ENCODE measurements at regions not wholly inside any gene's neighbourhood (a gene's known extent, or its start where the extent isn't known, plus 50 kb on each side); places are given as distances from the start of the nearest gene placed in this dataset.

DNA sequence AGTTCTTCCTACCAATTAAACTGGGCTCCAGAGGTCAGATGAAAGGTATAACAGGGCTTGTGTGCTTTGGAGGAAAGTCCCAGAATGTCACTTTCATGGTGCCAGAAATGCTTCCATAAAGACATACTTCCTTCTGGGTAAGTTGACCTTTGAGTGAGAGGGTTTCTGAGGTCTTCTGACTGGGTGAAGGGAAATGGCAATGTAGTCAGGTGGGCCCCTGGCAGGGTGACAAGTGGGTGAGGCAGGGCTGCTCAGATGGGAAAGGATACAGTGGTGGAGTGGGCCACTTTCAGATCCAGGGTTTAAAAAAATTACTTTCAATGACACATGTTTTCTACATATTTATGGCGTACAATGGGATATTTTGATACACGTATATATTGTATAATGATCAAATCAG is 136.5 kb upstream of the PITX1 start:
- TF ChIP-seq CTCF (IDR thresholded peaks at IDR 0.05) (no peak), RCOR1 (IDR thresholded peaks at IDR 0.05; ENCODE audit: low read depth, low read length) (no peak), POLR2A (IDR thresholded peaks at IDR 0.05; ENCODE audit: low read length) (no peak), MAZ (IDR thresholded peaks at IDR 0.05; ENCODE audit: borderline replicate concordance, low read depth, low read length) (no peak), POLR2AphosphoS2 (conservative IDR thresholded peaks at IDR 0.05; ENCODE audit: low read length) (no peak), HOXA7 (CRISPR knock-in tag; IDR thresholded peaks at IDR 0.05) (no peak), KDM5A (IDR thresholded peaks at IDR 0.05) (no peak), NR3C1 (IDR thresholded peaks at IDR 0.05) (no peak)

All from A549 (cell line).